GM12865 (cell line): ENCODE measurements at regions not wholly inside any gene's neighbourhood (a gene's known extent, or its start where the extent isn't known, plus 50 kb on each side); places are given as distances from the start of the nearest gene placed in this dataset.

ENCODE experiments used
- DNase-seq: peaks from one replicate; pipeline ENCODE4 v3.0.0; 2010; ENCODE audit warnings: low read depth
- H3K4me3 ChIP-seq: 2 replicates; pipeline ENCODE4 v1.5.1; 2011; ENCODE audit warnings: mild to moderate bottlenecking, low read depth, low read length, control low read depth
- TF ChIP-seq, protein P1 (sequence below): IDR thresholded peaks from 2 replicates; pipeline ENCODE4 v1.5.1; 2011; ENCODE audit warnings: low read length, control low read depth, low read depth, inconsistent platforms; ENCODE audit not compliant: insufficient read depth; ENCODE audit errors: missing control alignments

DNA sequence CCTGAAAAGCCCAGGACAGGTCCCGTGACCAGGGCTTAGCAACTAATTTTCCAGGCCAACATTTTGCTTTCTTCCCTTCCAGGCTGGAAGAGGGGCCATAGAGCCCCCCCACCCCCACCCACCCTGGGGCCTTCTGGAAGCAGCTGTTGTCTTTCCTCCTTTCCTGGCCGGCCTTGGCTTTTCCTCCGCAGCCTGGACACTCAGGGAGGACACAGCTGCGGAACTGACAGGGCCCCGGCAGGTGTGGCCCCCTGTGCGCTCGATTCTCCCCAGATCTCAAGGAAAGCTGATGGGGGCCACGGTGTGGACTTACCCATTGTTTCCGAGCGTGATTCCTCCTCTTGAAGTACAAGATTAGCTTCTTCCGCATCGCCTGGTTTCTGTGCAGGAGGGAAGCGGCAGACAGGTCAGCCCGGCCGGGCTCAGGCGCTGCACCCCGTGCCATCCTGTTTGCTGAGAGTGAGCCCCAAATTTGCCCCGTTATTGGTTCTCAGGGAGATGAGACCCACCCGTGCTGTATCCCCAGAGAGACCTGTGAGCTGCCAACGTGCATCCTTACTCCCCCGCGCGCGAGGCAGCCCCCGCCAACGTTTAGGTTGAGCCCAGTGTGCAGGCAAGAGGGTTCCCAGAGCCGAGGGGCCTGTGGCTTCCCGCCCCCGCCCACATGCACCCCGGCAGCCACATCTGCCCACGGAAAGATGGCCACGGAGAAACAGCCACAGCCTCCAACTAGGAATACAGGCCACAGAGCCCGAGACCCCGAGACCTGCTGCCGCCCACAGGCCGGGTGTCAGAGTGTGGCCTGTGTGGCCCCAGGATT lies 129.6 kb downstream of the NCOR2 start:
- no peak overlapping the region for H3K4me3 ChIP-seq
- no peak for DNase-seq
- TF ChIP-seq, protein P1, sequence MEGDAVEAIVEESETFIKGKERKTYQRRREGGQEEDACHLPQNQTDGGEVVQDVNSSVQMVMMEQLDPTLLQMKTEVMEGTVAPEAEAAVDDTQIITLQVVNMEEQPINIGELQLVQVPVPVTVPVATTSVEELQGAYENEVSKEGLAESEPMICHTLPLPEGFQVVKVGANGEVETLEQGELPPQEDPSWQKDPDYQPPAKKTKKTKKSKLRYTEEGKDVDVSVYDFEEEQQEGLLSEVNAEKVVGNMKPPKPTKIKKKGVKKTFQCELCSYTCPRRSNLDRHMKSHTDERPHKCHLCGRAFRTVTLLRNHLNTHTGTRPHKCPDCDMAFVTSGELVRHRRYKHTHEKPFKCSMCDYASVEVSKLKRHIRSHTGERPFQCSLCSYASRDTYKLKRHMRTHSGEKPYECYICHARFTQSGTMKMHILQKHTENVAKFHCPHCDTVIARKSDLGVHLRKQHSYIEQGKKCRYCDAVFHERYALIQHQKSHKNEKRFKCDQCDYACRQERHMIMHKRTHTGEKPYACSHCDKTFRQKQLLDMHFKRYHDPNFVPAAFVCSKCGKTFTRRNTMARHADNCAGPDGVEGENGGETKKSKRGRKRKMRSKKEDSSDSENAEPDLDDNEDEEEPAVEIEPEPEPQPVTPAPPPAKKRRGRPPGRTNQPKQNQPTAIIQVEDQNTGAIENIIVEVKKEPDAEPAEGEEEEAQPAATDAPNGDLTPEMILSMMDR, result no peak

DNA sequence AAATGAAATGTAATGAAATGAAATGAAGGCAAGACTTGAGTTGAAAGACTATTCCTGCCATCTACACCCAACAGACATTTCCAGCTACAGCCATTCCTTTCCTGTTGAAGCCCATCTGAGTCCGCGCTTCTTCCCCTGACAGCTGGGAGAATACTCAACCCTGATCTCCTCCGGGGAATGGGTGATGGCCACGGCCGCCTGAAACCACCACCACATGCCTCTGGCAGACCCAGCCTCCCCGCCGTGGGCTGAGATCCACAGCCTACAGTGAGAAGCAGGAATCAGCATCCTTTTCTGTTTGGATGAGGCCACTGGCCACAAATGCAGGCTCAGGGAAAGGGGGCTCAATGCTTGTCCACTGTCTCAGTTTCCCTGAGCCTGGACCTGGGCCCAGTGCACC lies 130.3 kb downstream of the NCOR2 start:
- TF ChIP-seq, protein P1, result no peak
- no peak overlapping the region for H3K4me3 ChIP-seq
- no peak for DNase-seq

DNA sequence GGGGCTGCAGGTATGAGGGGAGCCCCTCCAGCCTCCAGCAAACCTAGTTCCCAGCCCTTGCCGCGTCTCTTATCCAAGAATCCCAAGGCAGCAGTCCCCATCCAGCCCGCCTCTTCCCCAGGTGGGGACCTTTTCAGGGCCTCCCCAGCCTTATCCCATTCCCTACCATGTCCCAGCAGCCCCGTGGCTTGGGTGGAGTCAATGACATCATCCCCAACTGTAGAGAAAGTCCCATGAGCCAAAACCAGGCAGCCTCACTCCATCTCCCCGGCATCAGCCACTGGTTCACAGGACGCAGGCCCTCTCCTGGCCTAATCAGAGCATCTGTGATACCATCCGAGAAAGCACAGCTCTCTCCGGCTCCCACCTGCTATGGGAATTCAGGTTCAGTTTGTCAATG lies 131.0 kb downstream of the NCOR2 start:
- no peak overlapping the region for H3K4me3 ChIP-seq
- TF ChIP-seq, protein P1, result no peak
- no peak for DNase-seq

DNA sequence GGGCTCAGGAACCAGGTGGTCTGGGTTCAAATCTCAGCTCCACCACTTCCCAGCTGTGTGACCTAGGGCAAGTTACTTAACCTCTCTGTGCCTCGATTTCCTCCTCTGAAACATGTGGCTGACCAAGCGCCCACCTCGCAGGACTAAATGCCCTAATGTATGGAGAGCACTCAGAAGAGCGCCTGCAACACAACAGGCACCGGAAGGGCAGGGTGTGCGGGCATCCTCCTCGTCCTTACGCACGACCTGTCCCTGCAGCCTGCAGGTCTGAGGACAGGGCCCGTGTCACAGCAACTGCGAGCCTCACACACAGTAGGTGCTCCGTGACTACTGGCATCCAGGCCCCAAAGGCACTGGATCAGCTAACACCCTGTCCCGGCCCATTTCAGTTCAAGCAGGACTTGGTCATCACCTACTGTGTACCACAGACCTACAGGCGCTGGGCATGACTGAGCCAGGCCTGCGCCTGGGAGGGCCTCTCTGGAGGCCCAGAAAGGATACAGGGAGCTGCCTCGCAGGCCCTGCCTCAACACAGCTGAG lies 131.5 kb downstream of the NCOR2 start:
- TF ChIP-seq, protein P1, result no peak
- DNase-seq, result no peak
- no peak overlapping the region for H3K4me3 ChIP-seq

DNA sequence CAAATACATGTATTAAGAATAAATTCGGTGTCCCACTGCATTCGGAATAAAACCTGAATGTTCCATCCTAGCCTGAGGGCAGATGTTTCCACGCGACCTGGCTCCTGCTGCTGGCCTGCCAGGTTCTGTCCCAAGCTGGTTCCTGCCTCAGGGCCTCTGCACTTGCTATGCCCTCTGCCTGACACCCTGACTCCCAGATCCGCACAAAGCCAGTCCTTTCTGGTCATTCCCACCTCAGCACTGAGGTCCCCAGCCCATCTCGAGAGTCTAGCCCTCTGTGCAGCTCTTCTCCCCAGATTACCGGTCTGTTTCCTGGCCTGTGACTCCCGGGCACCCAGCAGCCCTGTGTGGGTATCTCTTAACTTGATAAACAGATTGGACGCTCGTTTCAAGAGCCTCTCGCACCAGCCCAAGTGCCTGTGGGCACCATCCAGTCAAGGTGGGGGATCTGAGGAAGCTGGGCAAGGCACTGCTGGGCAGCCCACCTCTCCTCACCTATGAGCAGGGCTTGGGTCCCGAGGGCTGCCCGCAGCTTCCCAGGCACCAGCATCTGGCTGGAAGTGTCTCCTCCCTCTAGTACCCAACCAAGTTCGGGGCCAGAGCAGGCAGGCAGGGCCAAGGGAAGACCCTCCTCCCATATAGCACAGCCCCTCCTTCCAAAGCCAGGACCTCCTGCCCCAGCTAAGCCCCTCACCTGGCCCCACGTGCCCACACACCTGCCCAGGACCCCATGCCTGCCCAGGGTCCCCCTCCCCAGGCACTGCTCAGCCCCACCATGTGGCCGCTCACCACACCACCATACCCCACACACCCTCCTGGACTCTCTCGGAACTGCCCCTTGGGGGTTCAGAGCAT lies 132.2 kb downstream of the NCOR2 start:
- DNase-seq, result no peak
- H3K4me3 ChIP-seq, result no peak overlapping the region
- TF ChIP-seq, protein P1, result no peak

DNA sequence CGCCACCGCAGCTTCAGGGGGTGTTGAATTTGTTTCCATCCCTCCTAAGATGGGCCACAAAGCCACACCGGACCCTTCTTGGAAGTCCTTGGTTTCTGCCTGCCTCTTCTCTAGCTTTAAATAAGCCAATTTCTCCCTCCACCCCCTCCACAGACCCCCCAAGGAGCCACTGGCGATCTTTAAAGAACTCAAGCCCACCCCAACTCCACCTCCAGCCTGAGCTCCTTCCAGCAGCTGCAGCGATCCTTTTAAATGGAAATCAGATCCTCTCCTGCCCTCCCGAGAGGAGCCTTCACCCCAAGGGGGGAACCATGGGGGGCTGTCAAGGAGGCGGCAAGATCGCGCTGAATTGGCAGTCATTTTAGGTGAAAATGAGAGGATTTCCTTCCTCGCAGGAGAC lies 133.1 kb downstream of the NCOR2 start:
- no peak for DNase-seq
- H3K4me3 ChIP-seq, result no peak overlapping the region

More for the DNA sequence above, 133.1 kb downstream of the NCOR2 start:
- TF ChIP-seq, protein P1, result no peak
